Hepatocyte (in vitro differentiated cells): ENCODE measurements at regions not wholly inside any gene's neighbourhood (a gene's known extent, or its start where the extent isn't known, plus 50 kb on each side); places are given as distances from the start of the nearest gene placed in this dataset.

Experiments used
- DNase-seq: peaks from one replicate; pipeline ENCODE4 v3.0.0-alpha.2; 2016; ENCODE audit warnings: low spot score
- H2AFZ ChIP-seq: fragments of 200-600 bp; sonication (generic); 2 replicates; pipeline ENCODE4 v1.6.0; 2016; ENCODE audit warnings: antibody characterized with exemption, mild to moderate bottlenecking
- H3K27ac ChIP-seq: fragments of 200-600 bp; sonication (generic); 2 replicates; pipeline ENCODE4 v1.5.1; 2016; ENCODE audit warnings: mild to moderate bottlenecking
- H3K27me3 ChIP-seq: fragments of 200-600 bp; sonication (generic); 2 replicates; pipeline ENCODE4 v1.6.1; 2016
- H3K36me3 ChIP-seq: fragments of 200-600 bp; sonication (generic); replicated peaks from 2 replicates; pipeline ENCODE4 v1.5.1; 2016; ENCODE audit warnings: low read depth; ENCODE audit not compliant: insufficient read depth
- H3K4me1 ChIP-seq: fragments of 200-600 bp; sonication (generic); 2 replicates; pipeline ENCODE4 v1.5.1; 2016; ENCODE audit warnings: mild to moderate bottlenecking, moderate library complexity; ENCODE audit not compliant: insufficient read depth
- H3K4me2 ChIP-seq: fragments of 200-600 bp; sonication (generic); 2 replicates; pipeline ENCODE4 v1.6.0; 2016
- H3K4me3 ChIP-seq: fragments of 200-600 bp; sonication (generic); 2 replicates; pipeline ENCODE4 v1.5.1; 2016; ENCODE audit warnings: mild to moderate bottlenecking
- H3K79me2 ChIP-seq: fragments of 200-600 bp; sonication (generic); 2 replicates; pipeline ENCODE4 v1.6.0; 2017; ENCODE audit warnings: mild to moderate bottlenecking
- H3K9me2 ChIP-seq: fragments of 200-600 bp; sonication (generic); replicated peaks from 2 replicates; pipeline ENCODE4 v1.6.0; 2017; ENCODE audit warnings: mild to moderate bottlenecking; ENCODE audit not compliant: insufficient read depth
- H3K9me3 ChIP-seq: fragments of 200-600 bp; sonication (generic); 2 replicates; pipeline ENCODE4 v1.5.1; 2016; ENCODE audit warnings: low read depth, mild to moderate bottlenecking
- H4K20me1 ChIP-seq: fragments of 200-600 bp; sonication (generic); 2 replicates; pipeline ENCODE4 v1.6.0; 2016; ENCODE audit warnings: mild to moderate bottlenecking; ENCODE audit not compliant: insufficient read depth, poor library complexity, severe bottlenecking
- CTCF ChIP-seq: fragments of 200-600 bp; sonication (generic); IDR thresholded peaks from 2 replicates; pipeline ENCODE4 v1.5.1; 2016; ENCODE audit warnings: antibody characterized with exemption, mild to moderate bottlenecking; ENCODE audit not compliant: poor library complexity
- EZH2 ChIP-seq: fragments of 200-600 bp; sonication (generic); IDR thresholded peaks from 2 replicates; pipeline ENCODE4 v1.6.1; 2016; ENCODE audit warnings: antibody characterized with exemption, mild to moderate bottlenecking, borderline replicate concordance
- EZH2phosphoT487 ChIP-seq: fragments of 200-600 bp; sonication (generic); IDR thresholded peaks from one replicate; pipeline ENCODE4 v1.6.1; 2018; ENCODE audit warnings: antibody characterized with exemption, mild to moderate bottlenecking, low read depth, moderate library complexity; ENCODE audit not compliant: unreplicated experiment, severe bottlenecking
- WGBS: methylation state at CpG from one replicate; pipeline ENCODE4 v1.1.6; 2016; ENCODE audit warnings: low lambda C conversion rate; ENCODE audit errors: missing lambda C conversion rate; 5-methylcytosine and 5-hydroxymethylcytosine counted together

- no peak overlapping the region for H2AFZ ChIP-seq
- H3K9me2 ChIP-seq, result no peaks in the 10 kb centered on the region
- TF ChIP-seq EZH2, result no peak
- no peak for TF ChIP-seq CTCF
- H3K27me3 ChIP-seq, result no peaks in the 10 kb centered on the region
- no peaks in the 10 kb centered on the region for H3K79me2 ChIP-seq
- no peaks in the 10 kb centered on the region for H3K9me3 ChIP-seq
- no peak for DNase-seq
- no peaks in the 10 kb centered on the region for H3K36me3 ChIP-seq
- H3K27ac ChIP-seq, result no peak overlapping the region
- peaks cover 14% of the 10 kb centered on the region for H3K4me1 ChIP-seq
- H3K4me2 ChIP-seq, result no peak overlapping the region
- no peaks in the 10 kb centered on the region for H4K20me1 ChIP-seq
- 67% methylated on average over 14 of the region's 14 CpGs for WGBS
- no peak overlapping the region for H3K4me3 ChIP-seq
These were observed 52.9 kb upstream of the IGFBP3 start for GRCh38 chr7:45973725-45974532.

DNA sequence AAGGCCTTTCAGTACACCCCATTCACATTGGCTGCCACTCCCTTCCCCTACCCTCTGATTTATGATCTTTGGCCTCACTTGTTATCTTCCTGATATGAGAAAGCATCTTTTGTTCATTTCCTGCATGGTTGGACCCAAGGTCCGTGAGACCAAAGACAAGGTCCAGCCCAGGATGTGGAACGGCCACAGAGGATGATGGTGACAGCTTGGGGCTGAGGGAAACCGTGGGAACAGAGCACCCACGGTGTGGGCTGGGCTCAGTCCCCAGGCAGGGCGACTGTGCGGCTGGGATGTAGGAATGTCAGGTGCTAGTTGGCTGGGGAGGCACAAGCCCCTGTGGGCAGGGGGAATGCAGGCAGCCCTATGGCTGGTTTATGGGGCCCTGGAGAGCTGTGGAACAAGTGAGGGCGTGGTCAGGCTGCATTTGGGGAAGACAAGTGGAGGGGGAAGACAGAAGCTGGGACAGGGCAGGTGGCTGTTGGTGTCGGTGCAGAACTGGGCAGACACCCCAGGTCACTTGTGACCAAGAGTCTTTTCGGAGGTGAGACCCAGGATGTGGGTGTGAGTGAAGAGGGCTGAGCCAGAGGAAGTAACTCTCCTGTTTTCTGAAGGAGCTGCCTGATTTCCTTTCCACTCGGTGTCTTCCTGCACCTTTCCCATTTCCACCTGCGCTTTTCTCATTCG is 51.7 kb upstream of the IGFBP3 start:
- Histone ChIP-seq H3K27me3 (no peaks in the 10 kb centered on the region), H3K9me2 (no peaks in the 10 kb centered on the region), H3K4me1 (peaks cover 6% of the 10 kb centered on the region), H3K27ac (no peak overlapping the region), H3K4me2 (no peak overlapping the region), H2AFZ (no peak overlapping the region), H3K79me2 (no peaks in the 10 kb centered on the region), H3K36me3 (no peaks in the 10 kb centered on the region), H4K20me1 (no peaks in the 10 kb centered on the region), H3K4me3 (no peak overlapping the region), H3K9me3 (no peaks in the 10 kb centered on the region)
- no peak for DNase-seq
- 87% methylated on average over 12 of the region's 12 CpGs for WGBS
- TF ChIP-seq EZH2, result no peak

GRCh38 chr7:45971661-45972175 is 50.6 kb upstream of the IGFBP3 start:
- no peak for TF ChIP-seq EZH2phosphoT487
- TF ChIP-seq CTCF, result no peak
- TF ChIP-seq EZH2, result no peak
- H3K27ac ChIP-seq, result no peak overlapping the region
- no peak overlapping the region for H3K4me2 ChIP-seq
- H3K79me2 ChIP-seq, result no peaks in the 10 kb centered on the region
- H3K4me3 ChIP-seq, result no peak overlapping the region
- H3K27me3 ChIP-seq, result no peaks in the 10 kb centered on the region
- H3K36me3 ChIP-seq, result no peaks in the 10 kb centered on the region
- DNase-seq, result no peak
- no peak overlapping the region for H2AFZ ChIP-seq
- H4K20me1 ChIP-seq, result no peaks in the 10 kb centered on the region
- WGBS, result 95% methylated on average over 5 of the region's 5 CpGs
- H3K4me1 ChIP-seq, result no peaks in the 10 kb centered on the region
- H3K9me2 ChIP-seq, result no peaks in the 10 kb centered on the region
- no peaks in the 10 kb centered on the region for H3K9me3 ChIP-seq

DNA sequence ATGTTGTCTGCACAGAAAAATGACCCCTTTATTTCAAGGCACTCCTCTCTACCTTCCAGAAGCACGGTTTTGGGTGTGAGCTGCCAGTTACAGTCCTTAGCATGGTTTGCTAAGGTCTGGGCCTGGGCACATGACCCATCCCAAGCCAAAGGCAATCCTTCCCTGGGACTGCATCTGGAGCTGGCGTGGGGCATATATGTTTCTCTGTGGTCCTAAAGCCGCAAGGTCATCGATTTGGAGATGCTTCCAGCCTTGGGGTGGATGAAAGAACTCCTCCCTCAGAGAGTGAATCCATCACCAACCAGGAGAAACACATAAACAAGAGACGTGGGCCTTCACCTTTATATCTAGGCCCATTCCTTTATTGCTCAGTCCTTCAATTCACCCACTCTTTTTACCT is 50.1 kb upstream of the IGFBP3 start:
- 91% methylated on average over 5 of the region's 5 CpGs for WGBS
- Histone ChIP-seq H3K9me2 (no peaks in the 10 kb centered on the region), H3K79me2 (no peaks in the 10 kb centered on the region), H3K27me3 (no peaks in the 10 kb centered on the region), H3K27ac (no peak overlapping the region), H3K4me2 (no peak overlapping the region), H3K9me3 (no peaks in the 10 kb centered on the region), H4K20me1 (no peaks in the 10 kb centered on the region), H3K4me1 (no peaks in the 10 kb centered on the region), H2AFZ (no peak overlapping the region), H3K4me3 (no peak overlapping the region), H3K36me3 (no peaks in the 10 kb centered on the region)
- TF ChIP-seq EZH2phosphoT487 (no peak), EZH2 (no peak), CTCF (no peak)
- no peak for DNase-seq
